ENCODE measurements at regions not wholly inside any gene's neighbourhood (a gene's known extent, or its start where the extent isn't known, plus 50 kb on each side); places are given as distances from the start of the nearest gene placed in this dataset.

DNA sequence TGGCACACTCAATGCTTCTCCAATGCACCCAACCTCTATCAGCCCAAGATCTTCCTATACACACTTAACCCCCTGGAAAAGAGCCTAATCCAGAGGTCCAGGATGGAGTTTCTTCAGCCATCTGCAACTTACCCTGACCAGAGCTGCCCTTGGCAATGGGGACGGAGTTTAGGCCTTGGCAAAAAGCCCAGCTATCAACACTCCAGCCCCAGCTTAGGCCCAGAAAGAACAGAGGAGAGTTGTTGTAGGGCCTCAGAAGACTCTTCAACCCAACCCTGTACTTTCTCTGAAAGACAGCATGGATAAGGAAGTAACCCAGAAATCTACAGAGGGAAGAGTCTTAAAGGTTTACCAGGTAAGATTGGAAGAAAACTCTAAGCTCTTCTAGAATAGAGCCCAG is 219.3 kb upstream of the PELI2 start:
- Histone ChIP-seq H3K9ac (ENCODE audit: low read depth in 1 of 2, low read length in 2 of 2) (no peak overlapping the region), H3K27ac (ENCODE audit: low read depth in 1 of 2, low read length in 2 of 2) (no peak overlapping the region), H3K4me1 (ENCODE audit: control insufficient read depth in 4 of 4, insufficient read depth in 4 of 4, low read length in 3 of 4) (no peaks in the 10 kb centered on the region), H3K36me3 (ENCODE audit: control insufficient read depth in 4 of 4, insufficient read depth in 3 of 4, low read depth in 1 of 4, low read length in 3 of 4) (no peaks in the 10 kb centered on the region), H3K9me3 (ENCODE audit: control insufficient read depth in 4 of 4, low read length in 3 of 4) (no peaks in the 10 kb centered on the region), H3K27me3 (ENCODE audit: control insufficient read depth in 4 of 4, insufficient read depth in 4 of 4, low read length in 3 of 4) (peaks cover 0 to 3% (median 0%) of the 10 kb centered on the region in 4 donors), H3K4me3 (ENCODE audit: low read depth in 1 of 3, low read length in 3 of 3) (no peak overlapping the region)
- TF ChIP-seq FOXA1 (IDR thresholded peaks at IDR 0.05) (no peak), RAD21 (IDR thresholded peaks at IDR 0.05) (no peak), NR2F2 (IDR thresholded peaks at IDR 0.05) (no peak)
- TF ChIP-seq, protein P1, sequence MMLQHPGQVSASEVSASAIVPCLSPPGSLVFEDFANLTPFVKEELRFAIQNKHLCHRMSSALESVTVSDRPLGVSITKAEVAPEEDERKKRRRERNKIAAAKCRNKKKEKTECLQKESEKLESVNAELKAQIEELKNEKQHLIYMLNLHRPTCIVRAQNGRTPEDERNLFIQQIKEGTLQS (IDR thresholded peaks at IDR 0.05) = no peak
- TF ChIP-seq, protein P2, sequence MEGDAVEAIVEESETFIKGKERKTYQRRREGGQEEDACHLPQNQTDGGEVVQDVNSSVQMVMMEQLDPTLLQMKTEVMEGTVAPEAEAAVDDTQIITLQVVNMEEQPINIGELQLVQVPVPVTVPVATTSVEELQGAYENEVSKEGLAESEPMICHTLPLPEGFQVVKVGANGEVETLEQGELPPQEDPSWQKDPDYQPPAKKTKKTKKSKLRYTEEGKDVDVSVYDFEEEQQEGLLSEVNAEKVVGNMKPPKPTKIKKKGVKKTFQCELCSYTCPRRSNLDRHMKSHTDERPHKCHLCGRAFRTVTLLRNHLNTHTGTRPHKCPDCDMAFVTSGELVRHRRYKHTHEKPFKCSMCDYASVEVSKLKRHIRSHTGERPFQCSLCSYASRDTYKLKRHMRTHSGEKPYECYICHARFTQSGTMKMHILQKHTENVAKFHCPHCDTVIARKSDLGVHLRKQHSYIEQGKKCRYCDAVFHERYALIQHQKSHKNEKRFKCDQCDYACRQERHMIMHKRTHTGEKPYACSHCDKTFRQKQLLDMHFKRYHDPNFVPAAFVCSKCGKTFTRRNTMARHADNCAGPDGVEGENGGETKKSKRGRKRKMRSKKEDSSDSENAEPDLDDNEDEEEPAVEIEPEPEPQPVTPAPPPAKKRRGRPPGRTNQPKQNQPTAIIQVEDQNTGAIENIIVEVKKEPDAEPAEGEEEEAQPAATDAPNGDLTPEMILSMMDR (IDR thresholded peaks at IDR 0.05; ENCODE audit: low read depth, low read length, missing input control) = no peak
- WGBS = 45% methylated on average over 1 of the region's 1 CpG
- DNase-seq (ENCODE audit: low spot score) = no peak

DNA sequence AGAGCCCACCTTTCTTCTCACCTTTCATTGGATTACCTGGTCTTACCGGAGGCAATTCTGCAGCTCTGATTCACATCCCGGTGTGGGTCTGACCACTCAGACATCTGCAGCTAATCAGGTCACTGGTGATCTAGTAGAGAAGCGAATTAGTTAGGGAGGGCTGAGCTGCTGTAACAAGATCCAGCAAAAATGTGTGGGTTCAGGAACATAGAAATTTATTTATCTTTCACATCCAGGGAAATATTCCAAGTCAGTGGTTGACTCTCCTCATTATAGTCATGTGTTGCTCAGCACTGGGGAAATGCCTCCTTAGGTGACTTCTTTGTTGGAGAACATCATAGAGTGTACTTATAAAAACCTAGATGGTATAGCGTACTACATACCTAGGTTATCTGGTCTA is 218.7 kb upstream of the PELI2 start:
- no peak overlapping the region for H3K4me3 ChIP-seq (ENCODE audit: low read depth in 1 of 3, low read length in 3 of 3)
- H3K27me3 ChIP-seq (ENCODE audit: control insufficient read depth in 4 of 4, insufficient read depth in 4 of 4, low read length in 3 of 4) = peaks cover 0 to under 1% (median 0%) of the 10 kb centered on the region in 4 donors
- TF ChIP-seq EGR1 (IDR thresholded peaks at IDR 0.05; ENCODE audit: low read depth in 2 of 2) (no peak), RAD21 (IDR thresholded peaks at IDR 0.05) (no peak), FOXA2 (IDR thresholded peaks at IDR 0.05) (no peak), JUND (IDR thresholded peaks at IDR 0.05) (no peak), HNF4A (conservative IDR thresholded peaks at IDR 0.05) (no peak), HNF4G (IDR thresholded peaks at IDR 0.05) (no peak), GABPA (IDR thresholded peaks at IDR 0.05 in 1 of 2, conservative IDR thresholded peaks at IDR 0.05 in 1 of 2) (no peak), TAF1 (conservative IDR thresholded peaks at IDR 0.05) (no peak)
- TF ChIP-seq, protein P2 (IDR thresholded peaks at IDR 0.05; ENCODE audit: low read depth, low read length, missing input control) = no peak
- TF ChIP-seq, protein P1 (IDR thresholded peaks at IDR 0.05) = no peak
- TF ChIP-seq, protein P3, sequence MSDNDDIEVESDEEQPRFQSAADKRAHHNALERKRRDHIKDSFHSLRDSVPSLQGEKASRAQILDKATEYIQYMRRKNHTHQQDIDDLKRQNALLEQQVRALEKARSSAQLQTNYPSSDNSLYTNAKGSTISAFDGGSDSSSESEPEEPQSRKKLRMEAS (IDR thresholded peaks at IDR 0.05) = no peak
- 97% methylated on average over 4 of the region's 4 CpGs for WGBS
- H3K9ac ChIP-seq (ENCODE audit: low read depth in 1 of 2, low read length in 2 of 2) = no peak overlapping the region
- H3K36me3 ChIP-seq (ENCODE audit: control insufficient read depth in 4 of 4, insufficient read depth in 3 of 4, low read depth in 1 of 4, low read length in 3 of 4) = no peaks in the 10 kb centered on the region
- no peak overlapping the region for H3K27ac ChIP-seq (ENCODE audit: low read depth in 1 of 2, low read length in 2 of 2)
- DNase-seq (ENCODE audit: low spot score) = no peak
- no peaks in the 10 kb centered on the region for H3K4me1 ChIP-seq (ENCODE audit: control insufficient read depth in 4 of 4, insufficient read depth in 4 of 4, low read length in 3 of 4)
- no peaks in the 10 kb centered on the region for H3K9me3 ChIP-seq (ENCODE audit: control insufficient read depth in 4 of 4, low read length in 3 of 4)

DNA sequence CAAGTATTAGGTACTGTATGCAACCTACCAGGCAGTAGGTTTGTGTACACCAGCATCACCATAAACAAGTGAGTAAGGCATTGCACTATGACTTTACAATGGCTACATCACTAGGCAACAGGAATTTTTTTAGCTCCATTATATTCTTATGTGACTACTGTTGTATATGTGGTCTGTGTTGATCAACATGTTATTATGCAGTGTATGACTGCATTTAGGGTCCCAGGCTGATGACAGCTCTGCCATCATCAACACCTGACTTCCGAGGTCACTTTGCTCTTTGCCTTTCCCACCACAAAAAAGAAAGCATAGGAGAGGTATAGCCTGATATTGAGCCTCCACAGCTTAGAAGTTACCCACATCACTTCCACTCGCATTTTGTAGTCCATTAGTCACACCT is 217.5 kb upstream of the PELI2 start:
- Histone ChIP-seq H3K27ac (ENCODE audit: low read depth in 1 of 2, low read length in 2 of 2) (no peak overlapping the region), H3K9me3 (ENCODE audit: control insufficient read depth in 4 of 4, low read length in 3 of 4) (no peaks in the 10 kb centered on the region), H3K36me3 (ENCODE audit: control insufficient read depth in 4 of 4, insufficient read depth in 3 of 4, low read depth in 1 of 4, low read length in 3 of 4) (no peaks in the 10 kb centered on the region), H3K4me3 (ENCODE audit: low read depth in 1 of 3, low read length in 3 of 3) (no peak overlapping the region), H3K9ac (ENCODE audit: low read depth in 1 of 2, low read length in 2 of 2) (no peak overlapping the region), H3K4me1 (ENCODE audit: control insufficient read depth in 4 of 4, insufficient read depth in 4 of 4, low read length in 3 of 4) (no peaks in the 10 kb centered on the region), H3K27me3 (ENCODE audit: control insufficient read depth in 4 of 4, insufficient read depth in 4 of 4, low read length in 3 of 4) (no peaks in the 10 kb centered on the region)
- TF ChIP-seq YY1 (IDR thresholded peaks at IDR 0.05) (no peak), RAD21 (IDR thresholded peaks at IDR 0.05) (no peak), JUND (IDR thresholded peaks at IDR 0.05) (no peak), FOXA2 (IDR thresholded peaks at IDR 0.05) (no peak), RXRA (IDR thresholded peaks at IDR 0.05) (no peak)
- TF ChIP-seq, protein P4, sequence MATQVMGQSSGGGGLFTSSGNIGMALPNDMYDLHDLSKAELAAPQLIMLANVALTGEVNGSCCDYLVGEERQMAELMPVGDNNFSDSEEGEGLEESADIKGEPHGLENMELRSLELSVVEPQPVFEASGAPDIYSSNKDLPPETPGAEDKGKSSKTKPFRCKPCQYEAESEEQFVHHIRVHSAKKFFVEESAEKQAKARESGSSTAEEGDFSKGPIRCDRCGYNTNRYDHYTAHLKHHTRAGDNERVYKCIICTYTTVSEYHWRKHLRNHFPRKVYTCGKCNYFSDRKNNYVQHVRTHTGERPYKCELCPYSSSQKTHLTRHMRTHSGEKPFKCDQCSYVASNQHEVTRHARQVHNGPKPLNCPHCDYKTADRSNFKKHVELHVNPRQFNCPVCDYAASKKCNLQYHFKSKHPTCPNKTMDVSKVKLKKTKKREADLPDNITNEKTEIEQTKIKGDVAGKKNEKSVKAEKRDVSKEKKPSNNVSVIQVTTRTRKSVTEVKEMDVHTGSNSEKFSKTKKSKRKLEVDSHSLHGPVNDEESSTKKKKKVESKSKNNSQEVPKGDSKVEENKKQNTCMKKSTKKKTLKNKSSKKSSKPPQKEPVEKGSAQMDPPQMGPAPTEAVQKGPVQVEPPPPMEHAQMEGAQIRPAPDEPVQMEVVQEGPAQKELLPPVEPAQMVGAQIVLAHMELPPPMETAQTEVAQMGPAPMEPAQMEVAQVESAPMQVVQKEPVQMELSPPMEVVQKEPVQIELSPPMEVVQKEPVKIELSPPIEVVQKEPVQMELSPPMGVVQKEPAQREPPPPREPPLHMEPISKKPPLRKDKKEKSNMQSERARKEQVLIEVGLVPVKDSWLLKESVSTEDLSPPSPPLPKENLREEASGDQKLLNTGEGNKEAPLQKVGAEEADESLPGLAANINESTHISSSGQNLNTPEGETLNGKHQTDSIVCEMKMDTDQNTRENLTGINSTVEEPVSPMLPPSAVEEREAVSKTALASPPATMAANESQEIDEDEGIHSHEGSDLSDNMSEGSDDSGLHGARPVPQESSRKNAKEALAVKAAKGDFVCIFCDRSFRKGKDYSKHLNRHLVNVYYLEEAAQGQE (IDR thresholded peaks at IDR 0.05) = no peak
- DNase-seq (ENCODE audit: low spot score) = no peak
- WGBS = 81% methylated on average over 2 of the region's 2 CpGs

Data from liver (tissue), 8 donors.